GM18861 (cell line): ENCODE measurements at regions not wholly inside any gene's neighbourhood (a gene's known extent, or its start where the extent isn't known, plus 50 kb on each side); places are given as distances from the start of the nearest gene placed in this dataset.
"Not testable (repeated sequence)": the region's sequence is repeated elsewhere in the genome, so short reads cannot be mapped to it uniquely, and the experiment has no call there.

Experiments used
- ATAC-seq: cut with Tn5 transposase; IDR thresholded peaks from one replicate; pipeline ENCODE4 v1.9.1; 2021; ENCODE audit not compliant: unreplicated experiment

DNA sequence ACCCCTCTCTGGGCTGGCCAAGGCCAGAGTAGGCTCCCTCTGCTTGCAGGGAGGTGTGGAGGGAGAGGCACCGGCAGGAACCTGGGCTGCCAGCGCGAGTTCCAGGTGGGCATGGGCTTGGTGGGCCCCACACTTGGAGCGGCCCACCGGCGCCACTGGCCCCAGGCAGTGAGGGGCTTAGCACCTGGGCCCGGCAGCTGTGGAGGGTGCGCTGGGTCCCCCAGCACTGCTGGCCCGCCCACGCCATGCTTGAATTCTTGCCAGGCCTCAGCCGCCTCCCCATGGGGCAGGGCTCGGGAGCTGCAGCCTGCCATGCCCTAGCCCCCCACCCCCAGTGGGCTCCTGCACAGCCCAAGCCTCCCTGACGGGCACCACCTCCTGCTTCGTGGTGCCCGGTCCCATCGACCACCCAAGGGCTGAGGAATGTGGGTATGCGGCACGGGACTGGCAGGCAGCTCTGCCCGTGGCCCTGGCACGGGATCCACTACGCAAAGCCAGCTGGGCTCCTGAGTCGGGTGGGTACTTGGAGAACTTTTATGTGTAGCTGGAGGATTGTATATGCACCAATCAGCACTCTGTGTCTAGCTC lies 1648.0 kb downstream of the OLFM4 start:
- ATAC-seq = no peak

DNA sequence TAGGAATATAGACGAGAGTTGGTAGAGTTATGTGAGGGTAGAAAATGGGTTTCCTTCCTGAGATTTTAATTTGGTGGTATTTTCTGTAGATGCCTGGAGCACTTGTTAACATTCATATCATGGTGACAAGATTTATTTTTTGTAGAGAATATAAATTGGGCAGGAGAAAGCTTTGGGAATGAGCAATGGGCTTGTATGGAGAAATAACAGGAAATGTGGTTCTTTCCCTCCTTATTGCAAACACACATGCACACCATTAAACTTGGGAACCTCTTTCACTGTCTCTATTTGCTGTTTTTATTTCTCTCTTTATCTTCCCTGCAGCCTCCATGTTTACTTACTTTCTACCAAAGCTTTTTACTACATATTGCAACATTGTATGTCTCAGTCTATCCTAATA lies 1653.6 kb downstream of the OLFM4 start:
- ATAC-seq = no peak

GRCh38 chr13:54687173-54687572 lies 1658.6 kb downstream of the OLFM4 start:
- ATAC-seq = no peak

GRCh38 chr13:54699831-54700230 lies 1671.2 kb downstream of the OLFM4 start:
- ATAC-seq = no peak

- ATAC-seq = no peak
These were observed 1677.1 kb downstream of the OLFM4 start for GRCh38 chr13:54705738-54706137.

- no peak for ATAC-seq
These were observed 1677.7 kb downstream of the OLFM4 start for GRCh38 chr13:54706336-54706735.

DNA sequence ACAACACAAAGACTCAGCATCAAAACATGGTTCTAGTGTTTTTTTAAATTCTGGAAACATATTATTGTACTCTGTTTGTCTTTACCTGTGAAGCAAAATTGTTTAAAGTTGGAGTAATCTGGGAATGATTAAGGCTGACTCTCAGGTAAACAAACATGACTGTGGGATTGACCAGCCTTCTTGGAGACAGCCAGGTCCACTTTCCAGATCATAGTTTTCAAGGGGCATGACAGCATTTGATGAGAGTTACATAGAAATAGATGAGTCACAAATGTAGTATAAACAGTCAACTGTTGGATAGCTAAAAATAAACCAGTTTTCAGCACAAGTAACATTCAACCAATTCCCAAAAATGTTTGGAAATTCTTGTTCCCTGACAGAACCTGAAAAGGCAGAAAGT lies 1680.9 kb downstream of the OLFM4 start:
- ATAC-seq = no peak

DNA sequence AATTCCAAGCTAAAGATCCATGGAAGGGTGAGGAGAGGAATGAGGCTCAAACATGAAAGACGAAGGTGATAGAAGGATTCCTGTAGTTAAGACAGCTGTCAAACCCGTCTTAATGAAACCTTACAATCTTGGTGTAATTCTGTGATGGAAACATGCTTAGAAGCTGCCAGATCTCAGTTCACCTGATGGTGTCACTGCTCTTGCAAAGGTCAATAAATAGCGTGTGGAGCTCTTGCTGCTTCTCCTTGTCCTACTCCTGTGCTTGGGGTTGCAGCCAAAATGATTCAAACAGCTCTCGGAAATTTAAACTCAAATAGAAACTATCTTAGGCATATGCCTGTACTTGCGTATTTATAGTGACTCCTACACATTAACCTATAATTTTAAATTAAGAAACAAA lies 1705.0 kb downstream of the OLFM4 start:
- ATAC-seq = no peak

DNA sequence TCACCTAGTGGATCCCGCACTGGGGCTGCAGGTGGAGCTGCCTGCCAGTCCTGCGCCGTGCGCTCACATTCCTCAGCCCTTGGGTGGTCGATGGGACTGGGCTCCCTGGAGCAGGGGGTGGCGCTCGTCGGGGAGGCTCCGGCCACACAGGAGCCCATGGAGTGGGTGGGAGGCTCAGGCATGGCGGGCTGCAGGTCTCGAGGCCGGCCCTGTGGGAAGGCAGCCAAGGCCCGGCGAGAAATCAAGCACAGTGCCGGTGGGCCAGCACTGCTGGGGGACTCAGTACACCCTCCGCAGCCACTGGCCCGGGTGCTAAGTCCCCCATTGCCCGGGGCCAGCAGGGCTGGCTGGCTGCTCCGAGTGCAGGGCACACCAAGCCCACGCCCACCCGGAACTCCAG lies 1708.6 kb downstream of the OLFM4 start:
- not testable (repeated sequence) for ATAC-seq

DNA sequence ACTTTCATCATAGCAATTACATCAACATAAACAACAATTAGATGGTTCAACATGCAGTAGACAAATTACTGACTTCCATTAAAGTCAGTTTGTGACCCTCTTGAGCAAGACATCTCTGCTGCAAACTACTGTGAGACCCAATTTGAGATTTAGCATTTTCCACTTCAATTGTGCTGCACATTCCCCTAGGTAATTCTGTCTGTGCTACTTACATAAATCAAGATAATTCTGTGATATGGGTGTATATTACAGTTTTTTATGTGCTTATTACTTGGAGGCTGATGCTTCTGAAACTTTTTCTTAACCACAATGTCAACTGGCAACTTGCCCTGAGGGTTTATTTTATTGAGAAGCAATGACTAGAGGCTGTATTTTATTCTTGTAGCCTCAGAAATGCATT lies 1714.4 kb downstream of the OLFM4 start:
- no peak for ATAC-seq

GRCh38 chr13:54744747-54745146 lies 1716.1 kb downstream of the OLFM4 start:
- no peak for ATAC-seq

DNA sequence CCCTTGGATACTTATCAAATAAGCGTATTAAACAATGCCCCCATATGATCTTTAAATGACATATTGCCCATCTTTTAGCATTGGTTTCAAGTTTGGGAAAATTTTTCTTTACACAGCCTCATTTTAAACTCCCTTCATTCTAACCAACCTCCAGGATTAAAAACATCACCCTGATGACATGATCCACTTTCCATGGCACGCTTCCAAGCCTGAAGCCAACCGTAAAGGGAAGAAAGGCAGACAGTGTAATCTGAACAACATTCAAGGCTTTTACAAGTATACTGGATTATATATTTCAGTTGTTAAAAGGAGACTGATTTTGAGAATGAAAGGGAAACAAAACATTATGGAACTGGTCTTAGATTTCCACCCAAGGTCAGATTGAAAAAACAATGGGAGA lies 1721.9 kb downstream of the OLFM4 start:
- ATAC-seq = no peak

GRCh38 chr13:54758795-54759194 lies 1730.2 kb downstream of the OLFM4 start:
- no peak for ATAC-seq

DNA sequence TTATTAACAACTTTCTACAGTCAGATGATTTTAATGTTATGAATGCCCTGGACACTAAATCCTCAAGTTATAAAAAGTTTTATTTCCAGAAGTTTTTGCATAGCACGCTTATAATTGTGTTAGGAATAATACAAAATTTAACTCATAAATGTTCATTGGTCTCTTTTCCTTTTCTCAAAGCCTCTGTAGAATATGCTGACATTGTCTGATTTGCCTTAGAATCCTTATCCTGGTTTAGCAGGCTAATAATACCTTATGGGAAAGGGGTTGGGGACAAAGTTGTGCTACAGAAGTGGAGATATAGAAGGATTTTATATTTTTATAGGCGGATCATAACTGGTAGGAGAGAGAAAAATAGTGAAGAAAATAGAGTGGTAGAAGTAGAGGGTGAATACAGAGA lies 1739.6 kb downstream of the OLFM4 start:
- ATAC-seq = no peak

- ATAC-seq = no peak
These were observed 1747.0 kb downstream of the OLFM4 start for GRCh38 chr13:54775501-54776191.

DNA sequence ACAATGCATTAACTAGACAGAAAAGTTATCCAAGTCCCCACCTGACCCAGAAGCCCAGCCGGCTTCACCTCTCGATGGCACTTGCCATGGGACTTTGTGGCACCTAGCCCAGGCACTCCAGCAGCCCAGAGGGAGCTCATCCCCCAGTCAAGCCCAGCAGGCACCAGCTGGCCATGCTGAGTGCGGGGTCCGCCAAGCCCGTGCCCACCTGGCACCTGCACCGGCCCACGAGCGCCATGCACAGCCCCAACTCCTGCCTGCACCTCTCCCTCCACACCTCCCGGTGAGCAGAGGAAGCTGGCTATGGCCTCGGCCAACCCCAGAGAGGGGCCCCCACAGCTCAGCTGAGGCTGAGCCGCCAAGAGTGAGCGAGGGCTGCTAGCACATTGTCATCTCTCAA lies 1759.1 kb downstream of the OLFM4 start:
- ATAC-seq = no peak

DNA sequence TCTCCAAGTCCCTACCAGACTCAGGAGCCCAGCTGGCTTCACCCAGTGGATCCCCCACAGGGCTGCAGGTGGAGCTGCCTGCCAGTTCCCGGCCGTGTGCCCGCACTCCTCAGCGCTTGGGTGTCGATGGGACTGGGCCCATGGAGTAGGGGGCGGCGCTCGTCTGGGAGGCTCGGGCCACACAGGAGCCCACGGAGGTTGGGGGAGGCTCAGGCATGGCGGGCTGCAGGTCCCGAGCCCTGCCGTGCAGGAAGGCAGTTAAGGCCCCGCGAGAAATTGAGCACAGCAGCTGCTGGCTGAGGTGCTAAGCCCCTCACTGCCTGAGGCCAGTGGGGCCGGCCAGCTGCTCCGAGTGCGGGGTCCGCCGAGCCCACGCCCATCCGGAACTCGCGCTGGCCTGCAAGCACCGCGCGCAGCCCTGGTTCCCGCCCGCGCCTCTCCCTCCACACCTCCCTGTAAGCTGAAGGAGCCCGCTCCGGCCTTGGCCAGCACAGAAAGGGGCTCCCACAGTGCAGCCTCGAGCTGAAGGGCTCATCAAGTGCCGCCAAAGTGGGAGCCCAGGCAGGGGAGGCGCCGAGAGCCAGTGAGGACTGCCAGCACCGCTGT lies 1771.1 kb downstream of the OLFM4 start:
- ATAC-seq = no peak

GRCh38 chr13:54802226-54802625 lies 1773.6 kb downstream of the OLFM4 start:
- ATAC-seq = no peak

DNA sequence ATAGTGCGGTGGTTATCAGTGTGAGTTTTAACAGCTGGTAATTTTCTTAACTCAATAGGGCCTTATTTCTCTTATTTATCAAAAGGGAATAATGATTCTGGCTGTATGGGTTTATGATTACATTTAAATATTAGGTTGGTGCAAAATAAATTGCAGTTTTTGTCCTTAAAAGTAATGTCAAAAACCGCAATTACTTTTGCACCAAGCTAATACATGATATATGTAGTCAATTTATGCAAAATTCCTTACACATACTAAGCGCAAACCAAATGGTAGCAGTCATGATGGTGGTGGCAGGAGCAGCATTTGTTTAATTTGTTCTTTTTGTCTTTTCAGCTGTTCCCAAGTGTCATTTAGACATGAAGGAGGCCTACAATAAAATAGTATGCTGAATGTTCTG lies 1777.1 kb downstream of the OLFM4 start:
- ATAC-seq = no peak

- ATAC-seq = not testable (repeated sequence)
These were observed 1793.4 kb downstream of the OLFM4 start for GRCh38 chr13:54821938-54822470.

GRCh38 chr13:54829391-54830068 lies 1800.9 kb downstream of the OLFM4 start:
- ATAC-seq = not testable (repeated sequence)

DNA sequence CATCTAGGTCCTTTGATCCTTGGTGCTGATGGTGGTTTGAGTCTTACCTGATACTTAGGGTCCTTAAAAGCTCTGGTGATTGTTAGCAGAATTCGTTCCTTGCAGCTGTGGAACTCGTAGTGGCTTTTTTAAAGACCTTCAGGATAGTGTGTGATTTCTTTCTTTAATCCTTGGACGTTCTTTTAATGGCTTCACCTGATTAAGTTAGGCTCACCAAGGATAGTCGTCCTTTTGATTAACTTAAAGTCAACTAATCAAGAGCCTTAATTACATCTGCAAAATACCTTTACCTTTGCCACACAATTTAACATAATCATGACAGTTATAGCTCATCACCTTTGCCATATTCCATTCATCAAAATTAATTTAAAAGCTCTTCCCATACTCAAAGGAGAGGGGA lies 1807.7 kb downstream of the OLFM4 start:
- ATAC-seq = no peak
